HepG2 (cell line): ENCODE measurements at regions not wholly inside any gene's neighbourhood (a gene's known extent, or its start where the extent isn't known, plus 50 kb on each side); places are given as distances from the start of the nearest gene placed in this dataset.

Experiments
- ATAC-seq: fragments of 200-7000 bp; cut with Tn5 transposase; 3 replicates; pipeline ENCODE4 v1.9.1; 2020; ENCODE audit warnings: mild to moderate bottlenecking, moderate library complexity
- BruUV-seq: library from RNA; stranded (reverse); fragments of 400-500 nt; replicated peaks from 2 replicates; lab custom pipeline; 2021; lab: Mats Ljungman, UMichigan
- CTCF ChIA-PET: fragments of 300-600 bp; formaldehyde crosslinking; extraction: SDS; loops from one replicate; lab custom pipeline; 2021; ENCODE audit warnings: low total read pairs, inconsistent platforms, low intra/inter-chr PET ratio; lab: Yijun Ruan, JAX
- POLR2A ChIA-PET: fragments of 350-600 bp; sonication (Branson Sonifier 250); formaldehyde crosslinking; loops from one replicate; lab custom pipeline; 2020; ENCODE audit warnings: antibody characterized with exemption, inconsistent platforms; lab: Yijun Ruan, JAX
- DNase-seq: peaks from one replicate; pipeline ENCODE4 v3.0.0-alpha.2; 2015; ENCODE audit warnings: low spot score
- FAIRE-seq: peaks from 3 replicates; lab custom pipeline; 2011; peaks lifted over from hg19 to GRCh38; lab: Jason Lieb, UNC
- H2AFZ ChIP-seq: one replicate; pipeline ENCODE4 v1.6.1; 2011; ENCODE audit warnings: low read length, inconsistent platforms
- H3K27ac ChIP-seq: fragments of 300-600 bp; 3 replicates; pipeline ENCODE4 v1.8.0; 2011; ENCODE audit warnings: mixed run types, mild to moderate bottlenecking, mixed read lengths, low read length, inconsistent platforms; ENCODE audit not compliant: insufficient read depth; ENCODE audit errors: extremely low read length
- H3K27me3 ChIP-seq, 2 experiments: fragments of 200-600 bp in 1 of 2; 2 replicates in 1 of 2; 3 replicates in 1 of 2; pipeline versions ENCODE4 v1.6.0 to v1.8.0; 2011; ENCODE audit warnings: low read length in 2 of 2, mild to moderate bottlenecking in 2 of 2, moderate library complexity in 2 of 2, inconsistent platforms in 1 of 2; ENCODE audit not compliant: insufficient read depth in 2 of 2, control insufficient read depth in 1 of 2
- H3K36me3 ChIP-seq, 2 experiments: fragments of 200-600 bp in 1 of 2; replicated peaks in 1 of 2; 2 replicates in 1 of 2; 3 replicates in 1 of 2; pipeline versions ENCODE4 v1.5.1 to v1.8.0; 2011; ENCODE audit warnings: low read length in 2 of 2, inconsistent platforms in 1 of 2; ENCODE audit not compliant: insufficient read depth in 2 of 2, control insufficient read depth in 1 of 2
- H3K4me1 ChIP-seq: 2 replicates; pipeline ENCODE4 v1.5.1; 2012; ENCODE audit warnings: low read length, inconsistent platforms; ENCODE audit not compliant: insufficient read depth
- H3K4me2 ChIP-seq: 2 replicates; pipeline ENCODE4 v1.6.0; 2011; ENCODE audit warnings: low read depth, low read length, inconsistent platforms
- H3K4me3 ChIP-seq, 3 experiments: fragments of 200-600 bp in 1 of 3; sonication (generic), shearing (Covaris generic) in 1 of 3; replicated peaks in 1 of 3; 2 replicates each; pipeline ENCODE4 v1.5.1; 2011 to 2016; ENCODE audit warnings: low read length in 3 of 3, inconsistent platforms in 2 of 3, low read depth in 2 of 3, mild to moderate bottlenecking in 2 of 3, control low read depth in 1 of 3, mixed read lengths in 1 of 3; ENCODE audit not compliant: insufficient read depth in 1 of 3
- H3K79me2 ChIP-seq: one replicate; pipeline ENCODE4 v1.6.1; 2011; ENCODE audit warnings: low read length, inconsistent platforms; ENCODE audit not compliant: insufficient read depth
- H3K9ac ChIP-seq: 2 replicates; pipeline ENCODE4 v1.6.0; 2011; ENCODE audit warnings: mild to moderate bottlenecking, low read depth, low read length, inconsistent platforms; ENCODE audit not compliant: insufficient read depth
- H3K9me3 ChIP-seq: 2 replicates; pipeline ENCODE4 v1.5.1; 2012; ENCODE audit warnings: mild to moderate bottlenecking, low read length
- H4K20me1 ChIP-seq: 2 replicates; pipeline ENCODE4 v1.6.0; 2011; ENCODE audit warnings: inconsistent platforms, mild to moderate bottlenecking, low read length, moderate library complexity; ENCODE audit not compliant: insufficient read depth
- ARHGAP35 ChIP-seq: sonication (generic); formaldehyde crosslinking; IDR thresholded peaks from 2 replicates; pipeline ENCODE4 v1.9.0; 2022; ENCODE audit warnings: mild to moderate bottlenecking, inconsistent platforms, moderate library complexity, missing genetic modification reagents, borderline replicate concordance
- DMAP1 ChIP-seq: IDR thresholded peaks from 2 replicates; pipeline ENCODE4 v1.6.1; 2016
- NCOR1 ChIP-seq: fragments of 200-600 bp; sonication (generic); IDR thresholded peaks from 2 replicates; pipeline ENCODE4 v1.7.0; 2017; ENCODE audit warnings: antibody characterized with exemption, low read length, borderline replicate concordance
- PAX8 ChIP-seq: sonication (generic); formaldehyde crosslinking; IDR thresholded peaks from 2 replicates; pipeline ENCODE4 v1.8.0; 2022; ENCODE audit warnings: mild to moderate bottlenecking, missing genetic modification reagents, borderline replicate concordance
- PPARG ChIP-seq: conservative IDR thresholded peaks from 2 replicates; pipeline ENCODE4 v1.6.1; 2016; ENCODE audit warnings: missing biosample characterization, missing genetic modification reagents
- ZNF558 ChIP-seq: sonication (generic); formaldehyde crosslinking; IDR thresholded peaks from 2 replicates; pipeline ENCODE4 v1.9.0; 2022; ENCODE audit warnings: mild to moderate bottlenecking, missing genetic modification reagents, borderline replicate concordance
- WGBS: methylation state at CpG from one replicate; pipeline ENCODE4 v1.1.6; 2017; ENCODE audit warnings: low lambda C conversion rate; 5-methylcytosine and 5-hydroxymethylcytosine counted together
- in situ Hi-C: cut with HindIII; loops from 2 replicates; pipeline ENCODE4 v1.10.0; 2017; ENCODE audit warnings: low pct_unique_long_range_greater_than_20kb; ENCODE audit not compliant: extremely low pct_ligation_motif_present
- intact Hi-C: fragments of 100-400 bp; cut with micrococcal nuclease; formaldehyde crosslinking; loops from one replicate; pipeline ENCODE4 v1.10.0; 2022; ENCODE audit not compliant: unreplicated experiment
- TF ChIP-seq, protein P1 (sequence below): sonication (generic); formaldehyde crosslinking; IDR thresholded peaks from 2 replicates; pipeline ENCODE4 v1.5.0; 2020; ENCODE audit warnings: mild to moderate bottlenecking, missing genetic modification reagents
- TF ChIP-seq, protein P2 (sequence below): IDR thresholded peaks from 2 replicates; pipeline ENCODE4 v1.6.1; 2012; ENCODE audit warnings: low read depth, low read length, improper control_type of control experiment
- TF ChIP-seq, protein P3 (sequence below): sonication (generic); formaldehyde crosslinking; IDR thresholded peaks from 2 replicates; pipeline ENCODE4 v1.4.0; 2020; ENCODE audit warnings: missing genetic modification reagents, mild to moderate bottlenecking, borderline replicate concordance
- TF ChIP-seq, protein P4 (sequence below), 2 experiments: fragments of 450-650 bp in 1 of 2; sonication (generic) in 1 of 2; formaldehyde crosslinking in 1 of 2; IDR thresholded peaks; 2 replicates each; pipeline versions ENCODE4 v1.6.1 to v1.8.0; 2016 to 2022; ENCODE audit warnings: antibody characterized with exemption in 1 of 2, mild to moderate bottlenecking in 1 of 2, missing genetic modification reagents in 1 of 2

DNA sequence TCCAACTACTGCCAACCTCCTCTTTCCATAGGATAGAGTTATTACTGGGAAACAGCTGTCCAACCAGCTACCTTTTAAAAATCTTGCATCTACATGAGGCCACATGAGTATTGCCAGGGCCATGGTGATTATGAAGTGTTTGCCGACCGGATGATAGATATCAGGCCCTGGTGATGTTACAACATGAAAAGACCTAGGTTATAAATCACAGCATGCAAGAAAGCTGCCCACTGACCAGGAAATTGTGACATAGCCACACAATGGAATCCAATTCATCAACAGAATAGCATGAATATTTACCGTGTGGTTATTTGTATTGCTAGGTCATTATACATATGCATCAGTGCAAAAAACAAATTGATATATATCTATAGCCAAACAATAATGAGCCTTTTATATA lies 517.0 kb downstream of the INHBA start:
- H3K27ac ChIP-seq = no peak overlapping the region
- no peak overlapping the region for H3K4me3 ChIP-seq
- no peak overlapping the region for H3K9ac ChIP-seq
- H3K79me2 ChIP-seq = no peaks in the 10 kb centered on the region
- H3K4me2 ChIP-seq = no peak overlapping the region
- DNase-seq = no peak
- no peak overlapping the region for H2AFZ ChIP-seq
- H3K27me3 ChIP-seq = no peaks in the 10 kb centered on the region
- no peak for FAIRE-seq
- intact Hi-C loops (no loop called here), in situ Hi-C loops (no loop called here)
- no peaks in the 10 kb centered on the region for H3K4me1 ChIP-seq
- ATAC-seq = no peak
- ChIA-PET POLR2A (no interaction called here), CTCF (no interaction called here)
- H3K9me3 ChIP-seq = no peaks in the 10 kb centered on the region
- BruUV-seq = no TSS peak
- no peaks in the 10 kb centered on the region for H3K36me3 ChIP-seq
- 72% methylated on average over 3 of the region's 3 CpGs for WGBS
- H4K20me1 ChIP-seq = no peaks in the 10 kb centered on the region
- TF ChIP-seq, protein P1, sequence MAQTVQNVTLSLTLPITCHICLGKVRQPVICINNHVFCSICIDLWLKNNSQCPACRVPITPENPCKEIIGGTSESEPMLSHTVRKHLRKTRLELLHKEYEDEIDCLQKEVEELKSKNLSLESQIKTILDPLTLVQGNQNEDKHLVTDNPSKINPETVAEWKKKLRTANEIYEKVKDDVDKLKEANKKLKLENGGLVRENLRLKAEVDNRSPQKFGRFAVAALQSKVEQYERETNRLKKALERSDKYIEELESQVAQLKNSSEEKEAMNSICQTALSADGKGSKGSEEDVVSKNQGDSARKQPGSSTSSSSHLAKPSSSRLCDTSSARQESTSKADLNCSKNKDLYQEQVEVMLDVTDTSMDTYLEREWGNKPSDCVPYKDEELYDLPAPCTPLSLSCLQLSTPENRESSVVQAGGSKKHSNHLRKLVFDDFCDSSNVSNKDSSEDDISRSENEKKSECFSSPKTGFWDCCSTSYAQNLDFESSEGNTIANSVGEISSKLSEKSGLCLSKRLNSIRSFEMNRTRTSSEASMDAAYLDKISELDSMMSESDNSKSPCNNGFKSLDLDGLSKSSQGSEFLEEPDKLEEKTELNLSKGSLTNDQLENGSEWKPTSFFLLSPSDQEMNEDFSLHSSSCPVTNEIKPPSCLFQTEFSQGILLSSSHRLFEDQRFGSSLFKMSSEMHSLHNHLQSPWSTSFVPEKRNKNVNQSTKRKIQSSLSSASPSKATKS (CRISPR knock-in tag) = no peak
- TF ChIP-seq, protein P2, sequence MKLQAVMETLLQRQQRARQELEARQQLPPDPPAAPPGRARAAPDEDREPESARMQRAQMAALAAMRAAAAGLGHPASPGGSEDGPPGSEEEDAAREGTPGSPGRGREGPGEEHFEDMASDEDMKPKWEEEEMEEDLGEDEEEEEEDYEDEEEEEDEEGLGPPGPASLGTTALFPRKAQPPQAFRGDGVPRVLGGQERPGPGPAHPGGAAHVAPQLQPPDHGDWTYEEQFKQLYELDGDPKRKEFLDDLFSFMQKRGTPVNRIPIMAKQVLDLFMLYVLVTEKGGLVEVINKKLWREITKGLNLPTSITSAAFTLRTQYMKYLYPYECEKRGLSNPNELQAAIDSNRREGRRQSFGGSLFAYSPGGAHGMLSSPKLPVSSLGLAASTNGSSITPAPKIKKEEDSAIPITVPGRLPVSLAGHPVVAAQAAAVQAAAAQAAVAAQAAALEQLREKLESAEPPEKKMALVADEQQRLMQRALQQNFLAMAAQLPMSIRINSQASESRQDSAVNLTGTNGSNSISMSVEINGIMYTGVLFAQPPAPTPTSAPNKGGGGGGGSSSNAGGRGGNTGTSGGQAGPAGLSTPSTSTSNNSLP = no peak
- no peak for TF ChIP-seq NCOR1
- no peak for TF ChIP-seq ZNF558
- no peak for TF ChIP-seq PAX8 (CRISPR knock-in tag)
- TF ChIP-seq PPARG (CRISPR knock-in tag) = no peak
- TF ChIP-seq ARHGAP35 (CRISPR knock-in tag) = no peak
- TF ChIP-seq DMAP1 = no peak
- TF ChIP-seq, protein P3, sequence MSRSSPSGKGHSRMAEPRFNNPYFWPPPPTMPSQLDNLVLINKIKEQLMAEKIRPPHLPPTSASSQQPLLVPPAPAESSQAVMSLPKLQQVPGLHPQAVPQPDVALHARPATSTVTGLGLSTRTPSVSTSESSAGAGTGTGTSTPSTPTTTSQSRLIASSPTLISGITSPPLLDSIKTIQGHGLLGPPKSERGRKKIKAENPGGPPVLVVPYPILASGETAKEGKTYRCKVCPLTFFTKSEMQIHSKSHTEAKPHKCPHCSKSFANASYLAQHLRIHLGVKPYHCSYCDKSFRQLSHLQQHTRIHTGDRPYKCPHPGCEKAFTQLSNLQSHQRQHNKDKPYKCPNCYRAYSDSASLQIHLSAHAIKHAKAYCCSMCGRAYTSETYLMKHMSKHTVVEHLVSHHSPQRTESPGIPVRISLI = no peak
- TF ChIP-seq, protein P4, sequence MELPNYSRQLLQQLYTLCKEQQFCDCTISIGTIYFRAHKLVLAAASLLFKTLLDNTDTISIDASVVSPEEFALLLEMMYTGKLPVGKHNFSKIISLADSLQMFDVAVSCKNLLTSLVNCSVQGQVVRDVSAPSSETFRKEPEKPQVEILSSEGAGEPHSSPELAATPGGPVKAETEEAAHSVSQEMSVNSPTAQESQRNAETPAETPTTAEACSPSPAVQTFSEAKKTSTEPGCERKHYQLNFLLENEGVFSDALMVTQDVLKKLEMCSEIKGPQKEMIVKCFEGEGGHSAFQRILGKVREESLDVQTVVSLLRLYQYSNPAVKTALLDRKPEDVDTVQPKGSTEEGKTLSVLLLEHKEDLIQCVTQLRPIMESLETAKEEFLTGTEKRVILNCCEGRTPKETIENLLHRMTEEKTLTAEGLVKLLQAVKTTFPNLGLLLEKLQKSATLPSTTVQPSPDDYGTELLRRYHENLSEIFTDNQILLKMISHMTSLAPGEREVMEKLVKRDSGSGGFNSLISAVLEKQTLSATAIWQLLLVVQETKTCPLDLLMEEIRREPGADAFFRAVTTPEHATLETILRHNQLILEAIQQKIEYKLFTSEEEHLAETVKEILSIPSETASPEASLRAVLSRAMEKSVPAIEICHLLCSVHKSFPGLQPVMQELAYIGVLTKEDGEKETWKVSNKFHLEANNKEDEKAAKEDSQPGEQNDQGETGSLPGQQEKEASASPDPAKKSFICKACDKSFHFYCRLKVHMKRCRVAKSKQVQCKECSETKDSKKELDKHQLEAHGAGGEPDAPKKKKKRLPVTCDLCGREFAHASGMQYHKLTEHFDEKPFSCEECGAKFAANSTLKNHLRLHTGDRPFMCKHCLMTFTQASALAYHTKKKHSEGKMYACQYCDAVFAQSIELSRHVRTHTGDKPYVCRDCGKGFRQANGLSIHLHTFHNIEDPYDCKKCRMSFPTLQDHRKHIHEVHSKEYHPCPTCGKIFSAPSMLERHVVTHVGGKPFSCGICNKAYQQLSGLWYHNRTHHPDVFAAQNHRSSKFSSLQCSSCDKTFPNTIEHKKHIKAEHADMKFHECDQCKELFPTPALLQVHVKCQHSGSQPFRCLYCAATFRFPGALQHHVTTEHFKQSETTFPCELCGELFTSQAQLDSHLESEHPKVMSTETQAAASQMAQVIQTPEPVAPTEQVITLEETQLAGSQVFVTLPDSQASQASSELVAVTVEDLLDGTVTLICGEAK (IDR thresholded peaks at IDR 0.05) = no peak
- TF ChIP-seq, protein P4 (CRISPR knock-in tag; IDR thresholded peaks at IDR 0.05) = no peak
